HG02571 (cell line): ENCODE measurements at regions not wholly inside any gene's neighbourhood (a gene's known extent, or its start where the extent isn't known, plus 50 kb on each side); places are given as distances from the start of the nearest gene placed in this dataset.
"Not testable (repeated sequence)": the region's sequence is repeated elsewhere in the genome, so short reads cannot be mapped to it uniquely, and the experiment has no call there.

ENCODE experiments used
- ATAC-seq: cut with Tn5 transposase; IDR thresholded peaks from one replicate; pipeline ENCODE4 v1.9.1; 2021; ENCODE audit warnings: mild to moderate bottlenecking, moderate library complexity; ENCODE audit not compliant: unreplicated experiment

DNA sequence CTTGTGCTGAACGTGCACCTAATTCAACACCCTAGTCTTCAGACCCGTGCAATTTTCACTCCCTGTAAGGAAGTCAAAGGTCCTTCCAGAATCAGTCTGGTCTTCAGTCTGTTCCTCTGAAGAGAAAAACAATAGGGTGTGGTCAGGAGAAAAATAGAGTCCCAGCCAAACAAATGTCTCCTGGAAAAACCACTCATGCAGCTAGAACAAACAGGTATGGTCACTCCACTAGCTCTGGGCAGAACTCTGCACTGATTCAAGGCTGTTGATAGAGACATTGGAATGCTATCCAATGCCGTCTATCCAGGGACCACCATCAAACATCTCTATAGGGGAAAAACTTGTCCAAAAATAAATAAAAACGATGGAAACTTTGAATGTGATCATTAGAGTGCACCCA, 81.8 kb upstream of the MAP3K1 start:
- ATAC-seq = no peak

GRCh38 chr5:56732121-56732520, 83.2 kb upstream of the MAP3K1 start:
- no peak for ATAC-seq

DNA sequence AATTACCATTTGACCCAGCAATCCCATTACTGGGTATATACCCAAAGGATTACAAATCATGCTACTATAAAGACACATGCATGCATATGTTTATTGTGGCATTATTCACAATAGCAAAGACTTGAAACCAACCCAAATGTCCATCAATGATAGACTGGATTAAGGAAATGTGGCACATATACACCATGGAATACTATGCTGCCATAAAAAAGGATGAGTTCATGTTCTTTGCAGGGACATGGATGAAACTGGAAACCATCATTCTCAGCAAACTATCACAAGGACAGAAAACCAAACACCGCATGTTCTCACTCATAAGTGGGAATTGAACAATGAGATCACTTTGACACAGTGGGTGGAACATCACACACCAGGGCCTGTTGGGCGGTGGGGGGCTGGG, 83.9 kb upstream of the MAP3K1 start:
- not testable (repeated sequence) for ATAC-seq

DNA sequence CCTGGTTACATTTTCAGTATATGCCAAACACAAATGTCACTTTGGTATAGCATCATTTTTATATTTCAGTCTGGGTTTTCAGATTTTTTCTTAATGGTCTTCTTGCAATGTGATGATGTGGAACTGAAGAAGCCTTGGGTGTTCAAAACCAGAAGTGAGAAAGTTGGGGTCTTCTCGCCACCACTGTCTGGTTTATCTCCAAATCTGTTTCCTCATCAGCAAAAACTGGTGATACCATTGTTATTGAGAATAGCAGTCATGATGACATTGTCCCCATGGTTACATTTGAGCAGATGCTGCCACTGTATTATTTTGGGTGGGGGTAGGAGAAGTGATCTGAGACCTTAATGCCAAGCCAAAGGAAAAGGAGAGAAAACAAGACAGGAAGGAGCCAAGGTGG, 85.9 kb upstream of the MAP3K1 start:
- no peak for ATAC-seq

DNA sequence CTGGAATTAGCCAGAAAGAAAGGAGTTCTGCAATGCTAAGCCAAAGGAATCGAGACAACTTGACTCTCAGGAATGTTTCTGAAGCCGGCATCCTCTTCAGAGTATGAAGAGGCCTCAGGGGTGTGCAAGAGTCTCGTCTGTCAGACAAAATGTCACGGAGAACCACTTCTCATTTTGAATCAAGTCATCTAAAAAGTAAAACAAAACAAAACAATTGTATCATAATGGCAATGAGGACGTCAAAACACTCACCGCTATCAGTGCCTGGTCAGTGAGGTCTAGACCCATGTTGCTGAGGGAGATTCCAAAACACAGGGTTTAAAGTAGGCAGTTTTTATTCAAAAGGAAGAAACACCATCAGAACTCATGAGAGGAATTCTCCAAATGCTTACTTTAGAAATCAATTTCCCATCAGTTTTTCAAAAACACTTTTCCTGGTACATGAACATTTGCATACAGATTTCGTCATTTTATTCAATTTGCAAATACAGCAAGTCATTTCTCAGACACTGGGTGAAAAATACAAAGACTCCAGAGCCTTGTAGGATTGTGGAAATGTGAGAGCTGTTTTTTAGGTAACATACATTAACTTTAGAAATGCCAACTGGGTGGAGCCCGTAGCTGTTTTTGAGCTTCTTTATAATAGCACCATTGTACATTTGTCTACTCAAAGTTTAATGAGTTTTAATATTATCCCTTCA, 89.5 kb upstream of the MAP3K1 start:
- ATAC-seq = no peak

DNA sequence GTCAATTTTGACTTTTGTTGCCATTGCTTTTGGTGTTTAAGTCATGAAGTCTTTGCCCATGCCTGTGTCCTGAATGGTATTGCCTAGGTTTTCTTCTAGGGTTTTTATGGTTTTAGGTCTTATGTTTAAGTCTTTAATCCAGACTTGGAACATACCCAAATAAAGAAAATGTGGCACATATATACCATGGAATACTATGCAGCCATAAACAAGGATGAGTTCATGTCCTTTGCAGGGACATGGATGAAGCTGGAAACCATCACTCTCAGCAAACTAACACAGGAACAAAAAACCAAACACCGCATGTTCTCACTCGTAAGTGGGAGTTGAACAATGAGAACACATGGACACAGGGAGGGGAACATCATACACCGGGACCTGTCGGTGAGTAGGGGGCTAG, 90.5 kb upstream of the MAP3K1 start:
- ATAC-seq = not testable (repeated sequence)

DNA sequence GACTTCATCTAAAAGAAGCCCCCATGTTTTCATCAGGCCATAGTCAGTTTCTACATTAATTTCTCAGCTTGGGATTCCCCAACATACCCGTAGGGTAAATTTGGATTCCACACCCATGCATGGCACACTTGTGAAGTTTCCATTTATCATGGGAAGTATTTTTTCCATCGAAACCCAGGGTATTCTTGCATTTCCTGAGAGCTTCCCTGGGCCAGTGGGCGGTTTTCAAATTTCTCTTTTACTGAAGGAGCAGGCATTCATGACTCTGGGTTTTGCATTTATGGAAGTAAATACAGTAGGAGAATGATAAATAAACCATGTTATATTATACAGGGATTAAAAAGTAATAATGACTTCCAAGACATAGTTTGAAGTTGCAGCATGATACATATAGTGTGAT, 93.0 kb upstream of the MAP3K1 start:
- ATAC-seq = no peak

GRCh38 chr5:56717253-56717987, 97.9 kb upstream of the MAP3K1 start:
- ATAC-seq = no peak

- no peak for ATAC-seq
Measured at GRCh38 chr5:56715986-56716385, 99.4 kb upstream of the MAP3K1 start.

- no peak for ATAC-seq
Measured at GRCh38 chr5:56712895-56713591, 102.3 kb upstream of the MAP3K1 start.

DNA sequence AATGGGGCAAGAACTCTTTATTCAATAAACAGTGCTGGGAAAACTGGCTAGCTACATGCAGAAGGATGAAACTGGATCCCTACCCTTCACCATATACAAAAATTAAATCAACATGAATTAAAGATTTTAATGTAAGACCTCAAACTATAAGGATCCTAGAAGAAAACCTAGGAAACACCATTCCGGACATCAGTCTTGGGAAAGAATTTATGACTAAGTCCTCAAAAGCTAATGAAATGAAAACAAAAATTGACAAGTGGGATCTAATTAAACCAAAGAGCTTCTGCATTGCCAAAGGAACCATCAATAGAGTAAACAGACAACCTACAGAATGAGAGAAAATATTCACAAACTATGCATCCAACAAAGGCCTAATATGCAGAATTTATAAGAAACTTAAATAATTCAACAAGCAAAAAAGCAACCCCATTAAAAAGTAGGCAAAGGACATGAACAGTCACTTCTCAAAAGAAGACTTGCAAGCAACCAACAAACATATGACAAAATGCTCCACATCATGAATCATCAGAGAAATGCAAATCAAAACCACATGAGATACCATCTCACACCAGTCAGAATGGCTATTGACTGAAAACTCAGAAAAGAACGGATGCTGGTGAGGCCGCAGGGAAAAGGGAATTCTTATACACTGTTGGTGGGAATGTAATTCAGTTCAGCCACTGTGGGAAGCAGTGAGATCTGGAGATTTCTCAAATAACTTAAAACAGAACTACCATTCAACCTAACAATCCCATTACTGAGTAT, 104.3 kb upstream of the MAP3K1 start:
- ATAC-seq = no peak

DNA sequence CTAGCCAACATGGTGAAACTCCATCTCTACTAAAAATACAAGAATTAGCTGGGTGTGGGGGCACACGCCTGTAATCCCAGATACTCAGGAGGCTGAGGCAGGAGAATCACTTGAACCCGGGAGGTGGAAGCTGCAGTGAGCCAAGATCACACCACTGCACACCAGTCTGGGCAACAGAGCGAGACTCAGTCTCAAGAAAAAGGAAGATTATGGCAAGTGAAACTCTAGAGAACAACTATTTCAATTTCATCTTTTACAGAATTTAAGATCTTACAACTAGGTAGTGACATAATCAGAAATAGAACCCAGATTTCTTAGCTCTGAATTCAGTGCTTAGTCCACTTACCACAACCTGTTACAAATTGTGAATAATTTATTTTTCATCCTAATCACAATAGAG, 108.8 kb upstream of the MAP3K1 start:
- no peak for ATAC-seq

- ATAC-seq = no peak
Measured at GRCh38 chr5:56705217-56705616, 110.1 kb upstream of the MAP3K1 start.

GRCh38 chr5:56703952-56704351, 111.4 kb upstream of the MAP3K1 start:
- ATAC-seq = no peak

- ATAC-seq = no peak
Measured at GRCh38 chr5:56700711-56701110, 114.6 kb upstream of the MAP3K1 start.

DNA sequence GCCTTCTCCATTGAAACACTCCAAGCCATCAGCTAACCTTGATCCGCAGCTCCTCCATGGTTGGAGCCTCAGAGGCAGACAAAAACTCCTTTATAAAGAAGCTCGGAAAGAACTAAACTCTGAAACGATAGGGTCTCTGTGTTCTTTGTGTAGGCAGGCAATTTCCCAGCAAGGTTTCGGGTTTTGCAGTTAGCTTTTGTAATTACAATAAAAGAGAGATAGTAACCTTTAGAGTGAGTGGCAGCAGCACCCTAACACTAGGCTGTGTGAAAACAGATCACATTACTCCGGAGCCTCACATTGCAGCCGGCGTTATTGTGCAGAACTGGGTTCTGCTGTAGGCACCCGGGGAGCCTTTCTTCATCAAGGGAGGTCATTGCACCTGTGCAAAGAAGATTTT, 115.8 kb upstream of the MAP3K1 start:
- ATAC-seq = no peak

- no peak for ATAC-seq
Measured at GRCh38 chr5:56698463-56699381, 116.6 kb upstream of the MAP3K1 start.

DNA sequence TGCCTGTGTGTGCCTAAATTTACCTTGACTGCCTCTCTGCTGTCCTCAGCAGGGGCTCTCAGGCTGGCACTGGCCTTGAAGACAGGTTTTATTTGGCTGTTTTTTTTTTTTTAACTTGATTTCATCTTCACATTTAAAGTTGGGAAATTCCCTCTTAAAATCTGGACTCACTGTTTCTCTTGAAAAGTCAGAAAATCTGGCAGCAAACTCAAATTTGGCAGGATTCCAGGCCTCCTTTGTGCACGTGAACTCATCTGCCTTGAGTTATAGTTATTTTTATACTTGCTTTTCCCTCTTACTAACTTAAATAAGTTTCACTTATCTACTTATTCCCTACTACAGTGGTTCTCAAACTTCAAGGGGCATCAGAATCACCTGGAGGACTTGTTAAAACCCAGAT, 118.4 kb upstream of the MAP3K1 start:
- no peak for ATAC-seq

GRCh38 chr5:56693220-56693579, 122.1 kb upstream of the MAP3K1 start:
- ATAC-seq = no peak
